GM12878 (cell line): ENCODE measurements at regions not wholly inside any gene's neighbourhood (a gene's known extent, or its start where the extent isn't known, plus 50 kb on each side); places are given as distances from the start of the nearest gene placed in this dataset.

Experiments
- ATAC-seq: fragments of 200-7000 bp; cut with Tn5 transposase; 3 replicates; pipeline ENCODE4 v1.9.1; 2020; ENCODE audit warnings: mild to moderate bottlenecking, moderate library complexity
- BruUV-seq: library from RNA; stranded (reverse); fragments of 400-500 nt; replicated peaks from 2 replicates; lab custom pipeline; 2021; lab: Mats Ljungman, UMichigan
- CTCF ChIA-PET: fragments of 300-600 bp; sonication (Branson Sonifier 250); formaldehyde crosslinking; extraction: SDS; loops from one replicate; lab custom pipeline; 2021; ENCODE audit warnings: inconsistent platforms; lab: Yijun Ruan, JAX
- POLR2A ChIA-PET: fragments of 350-600 bp; formaldehyde crosslinking; extraction: SDS; loops from one replicate; lab custom pipeline; 2021; ENCODE audit warnings: inconsistent platforms; lab: Charles Lee
- RAD21 ChIA-PET: fragments of 300-600 bp; sonication (Branson Sonifier 250); formaldehyde crosslinking; loops from one replicate; lab custom pipeline; 2023; ENCODE audit warnings: antibody characterized with exemption; ENCODE audit not compliant: unreplicated experiment; lab: Charles Lee
- SMC1A ChIA-PET: fragments of 300-600 bp; sonication (Branson Sonifier 250); formaldehyde crosslinking; loops from one replicate; lab custom pipeline; 2023; ENCODE audit not compliant: unreplicated experiment, uncharacterized antibody; lab: Charles Lee
- DNase-seq: peaks from one replicate; pipeline ENCODE4 v3.0.0-alpha.2; 2011; ENCODE audit warnings: low read depth, low spot score
- FAIRE-seq: peaks from 3 replicates; lab custom pipeline; 2011; peaks lifted over from hg19 to GRCh38; lab: Jason Lieb, UNC
- H2AFZ ChIP-seq: 2 replicates; pipeline ENCODE4 v1.6.0; 2011; ENCODE audit warnings: low read depth, low read length, control low read depth; ENCODE audit not compliant: control insufficient read depth
- H3K27ac ChIP-seq: 2 replicates; pipeline ENCODE4 v1.5.1; 2011; ENCODE audit warnings: control low read depth; ENCODE audit not compliant: control insufficient read depth, insufficient read depth
- H3K27me3 ChIP-seq, 2 experiments: replicated peaks in 1 of 2; 2 replicates each; pipeline versions ENCODE4 v1.6.0 to v1.6.1; 2011; ENCODE audit warnings: low read length in 1 of 2; ENCODE audit not compliant: control insufficient read depth in 2 of 2, insufficient read depth in 2 of 2
- H3K36me3 ChIP-seq, 2 experiments: 2 replicates each; pipeline ENCODE4 v1.5.1; 2011; ENCODE audit warnings: low read length in 1 of 2; ENCODE audit not compliant: control insufficient read depth in 2 of 2, insufficient read depth in 2 of 2
- H3K4me1 ChIP-seq: 2 replicates; pipeline ENCODE4 v1.6.1; 2011; ENCODE audit warnings: mild to moderate bottlenecking, low read length, moderate library complexity, mixed read lengths; ENCODE audit not compliant: control insufficient read depth, insufficient read depth
- H3K4me2 ChIP-seq: 2 replicates; pipeline ENCODE4 v1.6.0; 2011; ENCODE audit warnings: control low read depth; ENCODE audit not compliant: control insufficient read depth, insufficient read depth
- H3K4me3 ChIP-seq: fragments of 200-600 bp; sonication (generic); 2 replicates; pipeline ENCODE4 v1.5.1; 2016
- H3K79me2 ChIP-seq: 2 replicates; pipeline ENCODE4 v1.6.0; 2011; ENCODE audit warnings: low read length; ENCODE audit not compliant: control insufficient read depth, insufficient read depth
- H3K9ac ChIP-seq: 2 replicates; pipeline ENCODE4 v1.8.0; 2011; ENCODE audit warnings: low read length, control low read depth, mixed read lengths; ENCODE audit not compliant: control insufficient read depth, insufficient read depth
- H3K9me3 ChIP-seq: replicated peaks from 3 replicates; pipeline ENCODE4 v1.5.1; 2011; ENCODE audit warnings: mild to moderate bottlenecking, low read length; ENCODE audit not compliant: control insufficient read depth, insufficient read depth
- H4K20me1 ChIP-seq: 2 replicates; pipeline ENCODE4 v1.6.0; 2011; ENCODE audit not compliant: control insufficient read depth, insufficient read depth
- BRCA1 ChIP-seq: IDR thresholded peaks from 2 replicates; pipeline ENCODE4 v1.6.1; 2011; ENCODE audit warnings: low read depth, low read length, improper control_type of control experiment
- CHD1 ChIP-seq: IDR thresholded peaks from 2 replicates; pipeline ENCODE4 v1.6.1; 2012; ENCODE audit warnings: low read depth, low read length, improper control_type of control experiment
- CREB1 ChIP-seq: IDR thresholded peaks from 2 replicates; pipeline ENCODE4 v1.6.1; 2012; ENCODE audit warnings: low read depth, mild to moderate bottlenecking, inconsistent platforms
- ESRRA ChIP-seq: IDR thresholded peaks from 2 replicates; pipeline ENCODE4 v1.6.1; 2012; ENCODE audit warnings: mild to moderate bottlenecking, low read length, improper control_type of control experiment
- FOXK2 ChIP-seq: fragments of 450-650 bp; IDR thresholded peaks from 2 replicates; pipeline ENCODE4 v1.6.1; 2017; ENCODE audit warnings: mild to moderate bottlenecking, moderate library complexity
- GABPA ChIP-seq: IDR thresholded peaks from 2 replicates; pipeline ENCODE4 v1.6.1; 2014; ENCODE audit warnings: antibody characterized with exemption, low read depth, mild to moderate bottlenecking, inconsistent platforms
- HCFC1 ChIP-seq: fragments of 150-350 bp; IDR thresholded peaks from 2 replicates; pipeline ENCODE4 v1.6.1; 2014; ENCODE audit warnings: low read length
- KAT2A ChIP-seq: conservative IDR thresholded peaks from 2 replicates; pipeline ENCODE4 v1.6.1; 2011; ENCODE audit warnings: low read depth, low read length; ENCODE audit not compliant: control insufficient read depth
- NFXL1 ChIP-seq: fragments of 450-650 bp; IDR thresholded peaks from 2 replicates; pipeline ENCODE4 v1.6.1; 2017; ENCODE audit warnings: antibody characterized with exemption, mild to moderate bottlenecking, borderline replicate concordance
- RCOR1 ChIP-seq: conservative IDR thresholded peaks from 2 replicates; pipeline ENCODE4 v1.6.1; 2012; ENCODE audit warnings: low read depth, low read length, improper control_type of control experiment
- SPI1 ChIP-seq: IDR thresholded peaks from 2 replicates; pipeline ENCODE4 v1.6.1; 2011; ENCODE audit warnings: low read depth, mild to moderate bottlenecking, low read length, moderate library complexity, borderline replicate concordance; ENCODE audit not compliant: insufficient read depth
- TCF3 ChIP-seq: IDR thresholded peaks from 2 replicates; pipeline ENCODE4 v1.6.1; 2012; ENCODE audit warnings: low read depth, mild to moderate bottlenecking, low read length, borderline replicate concordance; ENCODE audit not compliant: insufficient read depth
- WGBS: methylation state at CpG from one replicate; pipeline ENCODE4 v1.1.6; 2016; ENCODE audit warnings: low lambda C conversion rate; ENCODE audit not compliant: insufficient replicate concordance, insufficient coverage; ENCODE audit errors: missing lambda C conversion rate; 5-methylcytosine and 5-hydroxymethylcytosine counted together
- in situ Hi-C: fragments of 300-500 bp; cut with MboI; formaldehyde crosslinking; loops from 9 replicates; pipeline ENCODE4 v1.14.3; 2018; ENCODE audit warnings: mixed read lengths
- intact Hi-C: fragments of 100-400 bp; cut with micrococcal nuclease; formaldehyde crosslinking; loops from one replicate; pipeline ENCODE4 v1.14.2; 2022; ENCODE audit not compliant: unreplicated experiment
- TF ChIP-seq, protein P1 (sequence below): IDR thresholded peaks from 2 replicates; pipeline ENCODE4 v1.6.1; 2012; ENCODE audit warnings: low read depth, low read length, improper control_type of control experiment
- TF ChIP-seq, protein P2 (sequence below): fragments of 450-650 bp; conservative IDR thresholded peaks from 2 replicates; pipeline ENCODE4 v1.6.1; 2017; ENCODE audit warnings: mild to moderate bottlenecking, moderate library complexity
- TF ChIP-seq, protein P3 (sequence below): fragments of 450-650 bp; IDR thresholded peaks from 2 replicates; pipeline ENCODE4 v1.6.1; 2017; ENCODE audit warnings: mild to moderate bottlenecking, low read depth, inconsistent platforms; ENCODE audit not compliant: poor library complexity, severe bottlenecking
- TF ChIP-seq, protein P4 (sequence below): IDR thresholded peaks from 2 replicates; pipeline ENCODE4 v1.6.1; 2011; ENCODE audit warnings: borderline replicate concordance, low read depth, mild to moderate bottlenecking, moderate library complexity, low read length; ENCODE audit not compliant: insufficient read depth, poor library complexity, severe bottlenecking

DNA sequence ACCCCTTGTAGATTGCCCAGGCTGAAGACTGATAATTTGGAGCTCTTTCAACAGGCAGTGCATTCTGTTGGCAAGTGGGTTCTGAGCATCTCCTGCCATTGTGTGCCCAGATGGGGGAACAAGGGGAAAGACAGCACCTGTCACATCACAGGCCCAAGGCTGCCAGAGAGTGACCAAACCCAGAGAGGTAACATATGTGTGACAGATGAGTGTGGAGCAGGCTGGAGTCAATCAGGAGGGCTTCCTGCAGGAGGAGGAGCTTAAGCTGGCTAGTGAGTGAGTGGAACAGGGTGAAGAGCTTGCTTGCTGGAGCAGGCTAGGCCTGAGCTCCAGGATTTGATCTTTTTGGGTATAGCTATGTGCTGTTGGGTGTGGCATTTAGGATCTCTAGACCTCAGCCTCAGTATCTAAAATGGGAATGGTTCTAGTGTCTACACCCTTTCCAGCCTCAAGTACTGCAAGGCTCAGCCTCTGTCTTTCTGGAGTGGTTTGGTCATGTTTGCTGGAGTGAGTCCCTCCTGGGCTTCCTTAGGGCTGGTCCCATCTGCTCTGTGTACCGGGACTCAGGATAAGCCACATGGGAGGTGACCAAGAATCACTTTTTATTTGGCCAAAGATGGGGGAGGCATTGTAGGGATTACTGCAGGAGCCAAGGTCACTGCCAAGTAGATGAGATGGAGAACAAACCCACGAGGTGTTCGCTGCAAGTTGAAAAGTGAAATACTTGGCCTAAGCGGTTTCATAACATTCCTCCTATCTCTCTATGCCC, 152.4 kb upstream of the TSHZ3 start:
- no peaks in the 10 kb centered on the region; the same call in 2 of the 3 replicates for H3K9me3 ChIP-seq
- ATAC-seq (no peak), DNase-seq (no peak), FAIRE-seq (no peak)
- WGBS: 23% methylated on average over 4 of the region's 4 CpGs
- in situ Hi-C loops: no loop called here
- no peak overlapping the region for H3K4me3 ChIP-seq
- H3K27me3 ChIP-seq: no peaks in the 10 kb centered on the region
- POLR2A ChIA-PET: no interaction called here
- H3K36me3 ChIP-seq: no peaks in the 10 kb centered on the region
- no peak overlapping the region for H3K4me2 ChIP-seq
- intact Hi-C loops: no loop called here
- BruUV-seq: no TSS peak
- TF ChIP-seq GABPA (no peak), HCFC1 (no peak), SPI1 (no peak), NFXL1 (no peak), TCF3 (no peak), KAT2A (no peak), FOXK2 (no peak), RCOR1 (no peak), ESRRA (no peak), CREB1 (no peak), BRCA1 (no peak), CHD1 (no peak)
- TF ChIP-seq, protein P1, sequence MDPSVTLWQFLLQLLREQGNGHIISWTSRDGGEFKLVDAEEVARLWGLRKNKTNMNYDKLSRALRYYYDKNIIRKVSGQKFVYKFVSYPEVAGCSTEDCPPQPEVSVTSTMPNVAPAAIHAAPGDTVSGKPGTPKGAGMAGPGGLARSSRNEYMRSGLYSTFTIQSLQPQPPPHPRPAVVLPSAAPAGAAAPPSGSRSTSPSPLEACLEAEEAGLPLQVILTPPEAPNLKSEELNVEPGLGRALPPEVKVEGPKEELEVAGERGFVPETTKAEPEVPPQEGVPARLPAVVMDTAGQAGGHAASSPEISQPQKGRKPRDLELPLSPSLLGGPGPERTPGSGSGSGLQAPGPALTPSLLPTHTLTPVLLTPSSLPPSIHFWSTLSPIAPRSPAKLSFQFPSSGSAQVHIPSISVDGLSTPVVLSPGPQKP: no peak
- TF ChIP-seq, protein P2, sequence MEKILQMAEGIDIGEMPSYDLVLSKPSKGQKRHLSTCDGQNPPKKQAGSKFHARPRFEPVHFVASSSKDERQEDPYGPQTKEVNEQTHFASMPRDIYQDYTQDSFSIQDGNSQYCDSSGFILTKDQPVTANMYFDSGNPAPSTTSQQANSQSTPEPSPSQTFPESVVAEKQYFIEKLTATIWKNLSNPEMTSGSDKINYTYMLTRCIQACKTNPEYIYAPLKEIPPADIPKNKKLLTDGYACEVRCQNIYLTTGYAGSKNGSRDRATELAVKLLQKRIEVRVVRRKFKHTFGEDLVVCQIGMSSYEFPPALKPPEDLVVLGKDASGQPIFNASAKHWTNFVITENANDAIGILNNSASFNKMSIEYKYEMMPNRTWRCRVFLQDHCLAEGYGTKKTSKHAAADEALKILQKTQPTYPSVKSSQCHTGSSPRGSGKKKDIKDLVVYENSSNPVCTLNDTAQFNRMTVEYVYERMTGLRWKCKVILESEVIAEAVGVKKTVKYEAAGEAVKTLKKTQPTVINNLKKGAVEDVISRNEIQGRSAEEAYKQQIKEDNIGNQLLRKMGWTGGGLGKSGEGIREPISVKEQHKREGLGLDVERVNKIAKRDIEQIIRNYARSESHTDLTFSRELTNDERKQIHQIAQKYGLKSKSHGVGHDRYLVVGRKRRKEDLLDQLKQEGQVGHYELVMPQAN: no peak
- TF ChIP-seq, protein P3, sequence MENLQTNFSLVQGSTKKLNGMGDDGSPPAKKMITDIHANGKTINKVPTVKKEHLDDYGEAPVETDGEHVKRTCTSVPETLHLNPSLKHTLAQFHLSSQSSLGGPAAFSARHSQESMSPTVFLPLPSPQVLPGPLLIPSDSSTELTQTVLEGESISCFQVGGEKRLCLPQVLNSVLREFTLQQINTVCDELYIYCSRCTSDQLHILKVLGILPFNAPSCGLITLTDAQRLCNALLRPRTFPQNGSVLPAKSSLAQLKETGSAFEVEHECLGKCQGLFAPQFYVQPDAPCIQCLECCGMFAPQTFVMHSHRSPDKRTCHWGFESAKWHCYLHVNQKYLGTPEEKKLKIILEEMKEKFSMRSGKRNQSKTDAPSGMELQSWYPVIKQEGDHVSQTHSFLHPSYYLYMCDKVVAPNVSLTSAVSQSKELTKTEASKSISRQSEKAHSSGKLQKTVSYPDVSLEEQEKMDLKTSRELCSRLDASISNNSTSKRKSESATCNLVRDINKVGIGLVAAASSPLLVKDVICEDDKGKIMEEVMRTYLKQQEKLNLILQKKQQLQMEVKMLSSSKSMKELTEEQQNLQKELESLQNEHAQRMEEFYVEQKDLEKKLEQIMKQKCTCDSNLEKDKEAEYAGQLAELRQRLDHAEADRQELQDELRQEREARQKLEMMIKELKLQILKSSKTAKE: no peak
- TF ChIP-seq, protein P4, sequence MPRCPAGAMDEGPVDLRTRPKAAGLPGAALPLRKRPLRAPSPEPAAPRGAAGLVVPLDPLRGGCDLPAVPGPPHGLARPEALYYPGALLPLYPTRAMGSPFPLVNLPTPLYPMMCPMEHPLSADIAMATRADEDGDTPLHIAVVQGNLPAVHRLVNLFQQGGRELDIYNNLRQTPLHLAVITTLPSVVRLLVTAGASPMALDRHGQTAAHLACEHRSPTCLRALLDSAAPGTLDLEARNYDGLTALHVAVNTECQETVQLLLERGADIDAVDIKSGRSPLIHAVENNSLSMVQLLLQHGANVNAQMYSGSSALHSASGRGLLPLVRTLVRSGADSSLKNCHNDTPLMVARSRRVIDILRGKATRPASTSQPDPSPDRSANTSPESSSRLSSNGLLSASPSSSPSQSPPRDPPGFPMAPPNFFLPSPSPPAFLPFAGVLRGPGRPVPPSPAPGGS: no peak
- H2AFZ ChIP-seq: no peak overlapping the region
- no peaks in the 10 kb centered on the region for H3K79me2 ChIP-seq
- no peak overlapping the region for H3K27ac ChIP-seq
- CTCF ChIA-PET: no interaction called here
- H4K20me1 ChIP-seq: no peaks in the 10 kb centered on the region
- RAD21 ChIA-PET: no interaction called here
- SMC1A ChIA-PET: interaction anchor here (1.1 kb wide), 1 partner anchor 11 kb away, joined by 3 read pairs; no protein-coding TSS in a partner anchor
- H3K4me1 ChIP-seq: no peaks in the 10 kb centered on the region
- no peak overlapping the region for H3K9ac ChIP-seq
